HEK293T (cell line): ENCODE measurements at regions not wholly inside any gene's neighbourhood (a gene's known extent, or its start where the extent isn't known, plus 50 kb on each side); places are given as distances from the start of the nearest gene placed in this dataset.
"Not testable (repeated sequence)": the region's sequence is repeated elsewhere in the genome, so short reads cannot be mapped to it uniquely, and the experiment has no call there.

Experiments
- CTCF ChIA-PET: fragments of 350-600 bp; formaldehyde crosslinking; extraction: SDS; loops from one replicate; lab custom pipeline; 2021; ENCODE audit warnings: antibody characterized with exemption, inconsistent platforms; lab: Yijun Ruan, JAX
- POLR2A ChIA-PET: fragments of 350-600 bp; formaldehyde crosslinking; extraction: SDS; loops from one replicate; lab custom pipeline; 2020; ENCODE audit warnings: antibody characterized with exemption, inconsistent platforms; lab: Yijun Ruan, JAX
- DNase-seq: peaks from one replicate; pipeline ENCODE4 v3.0.0; 2012; ENCODE audit warnings: mixed read lengths; ENCODE audit errors: extremely low spot score
- ARNT ChIP-seq: fragments of 450-650 bp; IDR thresholded peaks from 2 replicates; pipeline ENCODE4 v1.6.1; 2017; ENCODE audit warnings: mild to moderate bottlenecking
- BHLHE40 ChIP-seq: fragments of 450-650 bp; IDR thresholded peaks from 2 replicates; pipeline ENCODE4 v1.6.1; 2016; ENCODE audit warnings: mild to moderate bottlenecking, moderate library complexity, borderline replicate concordance
- CTBP1 ChIP-seq: fragments of 450-650 bp; IDR thresholded peaks from 2 replicates; pipeline ENCODE4 v1.6.1; 2016; ENCODE audit warnings: borderline replicate concordance
- ELF4 ChIP-seq: fragments of 450-650 bp; IDR thresholded peaks from 2 replicates; pipeline ENCODE4 v1.6.1; 2017; ENCODE audit warnings: antibody characterized with exemption
- FOXA1 ChIP-seq: fragments of 450-650 bp; IDR thresholded peaks from 2 replicates; pipeline ENCODE4 v1.6.1; 2016; ENCODE audit warnings: mild to moderate bottlenecking
- FOXK2 ChIP-seq: fragments of 450-650 bp; IDR thresholded peaks from 2 replicates; pipeline ENCODE4 v1.6.1; 2016; ENCODE audit warnings: mild to moderate bottlenecking
- FOXM1 ChIP-seq: fragments of 450-650 bp; IDR thresholded peaks from 2 replicates; pipeline ENCODE4 v1.6.1; 2017; ENCODE audit warnings: mild to moderate bottlenecking, borderline replicate concordance
- HDGF ChIP-seq: fragments of 450-650 bp; IDR thresholded peaks from 2 replicates; pipeline ENCODE4 v1.6.1; 2017; ENCODE audit warnings: antibody characterized with exemption, borderline replicate concordance
- L3MBTL2 ChIP-seq: fragments of 450-650 bp; conservative IDR thresholded peaks from 2 replicates; pipeline ENCODE4 v1.6.1; 2016; ENCODE audit warnings: mild to moderate bottlenecking
- LEF1 ChIP-seq: fragments of 450-650 bp; IDR thresholded peaks from 2 replicates; pipeline ENCODE4 v1.6.1; 2017; ENCODE audit warnings: mild to moderate bottlenecking, borderline replicate concordance
- NFRKB ChIP-seq: fragments of 450-650 bp; IDR thresholded peaks from 2 replicates; pipeline ENCODE4 v1.6.1; 2016; ENCODE audit warnings: mild to moderate bottlenecking, moderate library complexity
- SP1 ChIP-seq: fragments of 450-650 bp; IDR thresholded peaks from 2 replicates; pipeline ENCODE4 v1.6.1; 2017
- SUZ12 ChIP-seq: fragments of 450-650 bp; IDR thresholded peaks from 2 replicates; pipeline ENCODE4 v1.6.1; 2016; ENCODE audit warnings: mild to moderate bottlenecking
- TARDBP ChIP-seq: fragments of 450-650 bp; IDR thresholded peaks from 2 replicates; pipeline ENCODE4 v1.6.1; 2016
- ZNF384 ChIP-seq: fragments of 450-650 bp; IDR thresholded peaks from 2 replicates; pipeline ENCODE4 v1.6.1; 2016
- TF ChIP-seq, protein P1 (sequence below): fragments of 450-650 bp; IDR thresholded peaks from 2 replicates; pipeline ENCODE4 v1.6.1; 2016

DNA sequence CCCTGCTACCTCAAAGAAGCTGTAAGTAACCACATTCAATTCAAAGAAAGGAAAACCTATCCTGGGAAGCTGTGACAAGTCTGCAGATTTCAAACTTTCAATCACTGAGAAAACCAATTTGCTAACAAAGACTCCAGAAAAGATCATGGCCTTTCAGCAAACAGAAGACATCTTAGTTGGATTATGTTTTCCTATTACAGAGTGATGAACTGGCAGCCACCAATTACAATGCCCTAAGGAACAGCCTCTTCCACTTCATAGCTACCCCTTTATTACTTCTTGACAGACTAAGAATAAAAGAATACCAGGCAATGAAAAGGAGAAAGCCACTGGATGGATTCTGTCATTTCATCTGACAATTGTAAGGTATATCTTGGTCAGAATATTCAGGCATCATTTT is 128.2 kb upstream of the RASEF start:
- DNase-seq, result no peak
- TF ChIP-seq ZNF384 (no peak), ELF4 (no peak), ARNT (no peak), TARDBP (no peak), FOXM1 (no peak), SUZ12 (no peak), BHLHE40 (no peak), SP1 (no peak), CTBP1 (no peak), LEF1 (no peak), NFRKB (no peak), FOXK2 (no peak), L3MBTL2 (no peak)
- TF ChIP-seq, protein P1, sequence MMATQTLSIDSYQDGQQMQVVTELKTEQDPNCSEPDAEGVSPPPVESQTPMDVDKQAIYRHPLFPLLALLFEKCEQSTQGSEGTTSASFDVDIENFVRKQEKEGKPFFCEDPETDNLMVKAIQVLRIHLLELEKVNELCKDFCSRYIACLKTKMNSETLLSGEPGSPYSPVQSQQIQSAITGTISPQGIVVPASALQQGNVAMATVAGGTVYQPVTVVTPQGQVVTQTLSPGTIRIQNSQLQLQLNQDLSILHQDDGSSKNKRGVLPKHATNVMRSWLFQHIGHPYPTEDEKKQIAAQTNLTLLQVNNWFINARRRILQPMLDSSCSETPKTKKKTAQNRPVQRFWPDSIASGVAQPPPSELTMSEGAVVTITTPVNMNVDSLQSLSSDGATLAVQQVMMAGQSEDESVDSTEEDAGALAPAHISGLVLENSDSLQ, result no peak
- CTCF ChIA-PET, result no interaction called here
- POLR2A ChIA-PET, result no interaction called here

DNA sequence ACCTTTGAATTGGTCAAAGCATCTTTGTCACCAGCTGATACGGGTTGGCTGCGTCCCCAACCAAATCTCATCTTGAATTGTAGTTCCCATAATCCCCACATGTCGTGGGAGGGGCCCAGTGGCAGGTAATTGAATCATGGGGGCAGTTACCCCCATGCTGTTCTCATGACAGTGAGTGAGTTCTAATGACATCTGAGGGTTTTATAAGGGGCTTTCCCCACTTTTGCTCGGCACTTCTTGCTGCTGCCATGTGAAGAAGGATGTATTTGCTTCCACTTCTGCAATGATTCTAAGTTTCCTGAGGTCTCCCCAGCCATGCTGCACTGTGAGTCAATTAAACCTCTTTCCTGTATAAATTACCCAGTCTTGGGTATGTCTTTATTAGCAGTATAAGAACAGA is 126.1 kb upstream of the RASEF start:
- CTCF ChIA-PET, POLR2A ChIA-PET, DNase-seq: not testable (repeated sequence)

DNA sequence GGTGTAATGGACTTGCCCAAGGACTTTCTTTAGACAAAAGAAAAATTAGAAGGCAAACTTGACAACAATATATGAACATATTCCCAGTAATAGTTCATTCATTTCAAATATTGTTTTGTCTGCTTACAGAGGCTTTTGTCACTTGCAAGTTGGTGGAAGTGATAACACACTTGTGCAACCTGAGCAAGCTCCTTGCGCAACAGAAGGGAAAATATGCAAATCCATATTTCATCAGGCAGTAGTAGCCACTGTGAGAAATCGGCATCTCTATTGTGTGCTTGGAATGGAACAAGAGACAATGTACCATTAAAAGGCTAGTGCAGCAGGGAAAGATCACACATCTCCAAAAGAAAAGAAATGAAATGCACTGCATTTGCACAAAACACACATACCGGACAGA is 125.3 kb upstream of the RASEF start:
- DNase-seq, result no peak
- TF ChIP-seq HDGF, result no peak
- no peak for TF ChIP-seq SP1
- TF ChIP-seq NFRKB, result no peak
- no peak for TF ChIP-seq FOXA1
- no peak for TF ChIP-seq CTBP1
- CTCF ChIA-PET, result no interaction called here
- POLR2A ChIA-PET, result no interaction called here

DNA sequence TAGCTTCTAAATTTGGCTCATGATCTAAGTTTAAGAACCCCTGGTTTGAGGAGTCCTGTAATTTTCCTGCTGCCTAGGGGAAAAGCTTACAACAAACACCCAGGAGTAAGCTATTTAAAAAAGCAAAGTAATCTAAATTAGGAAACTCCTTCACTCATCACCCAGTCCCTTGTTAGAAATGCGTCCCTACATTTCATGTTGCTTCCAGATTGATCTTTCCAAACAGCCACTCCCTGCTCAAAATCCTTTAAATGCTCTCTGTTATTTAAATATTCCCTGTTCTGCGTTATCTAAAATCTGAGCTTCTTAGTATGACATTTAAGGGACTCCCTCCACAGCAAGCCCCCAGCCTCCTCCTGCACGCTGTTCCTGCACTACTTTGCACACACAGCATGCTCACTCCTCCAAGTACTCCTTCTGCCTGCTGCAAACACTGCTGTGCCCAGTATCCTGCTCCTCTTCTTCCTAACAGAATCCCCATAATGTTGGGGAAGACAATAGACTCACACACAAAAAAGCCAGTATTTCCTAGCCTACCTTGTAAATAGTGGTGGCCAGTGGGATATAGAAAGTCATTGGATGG is 123.3 kb upstream of the RASEF start:
- CTCF ChIA-PET, result no interaction called here
- no peak for TF ChIP-seq SP1
- TF ChIP-seq HDGF, result no peak
- no peak for TF ChIP-seq TARDBP
- no peak for TF ChIP-seq FOXK2
- no peak for TF ChIP-seq FOXA1
- TF ChIP-seq BHLHE40, result no peak
- TF ChIP-seq ZNF384, result no peak
- no peak for TF ChIP-seq ELF4
- TF ChIP-seq NFRKB, result no peak
- TF ChIP-seq, protein P1, result no peak
- TF ChIP-seq SUZ12, result no peak
- no peak for TF ChIP-seq CTBP1
- no peak for TF ChIP-seq FOXM1
- TF ChIP-seq L3MBTL2, result no peak
- no peak for TF ChIP-seq LEF1
- DNase-seq, result no peak
- POLR2A ChIA-PET, result no interaction called here

DNA sequence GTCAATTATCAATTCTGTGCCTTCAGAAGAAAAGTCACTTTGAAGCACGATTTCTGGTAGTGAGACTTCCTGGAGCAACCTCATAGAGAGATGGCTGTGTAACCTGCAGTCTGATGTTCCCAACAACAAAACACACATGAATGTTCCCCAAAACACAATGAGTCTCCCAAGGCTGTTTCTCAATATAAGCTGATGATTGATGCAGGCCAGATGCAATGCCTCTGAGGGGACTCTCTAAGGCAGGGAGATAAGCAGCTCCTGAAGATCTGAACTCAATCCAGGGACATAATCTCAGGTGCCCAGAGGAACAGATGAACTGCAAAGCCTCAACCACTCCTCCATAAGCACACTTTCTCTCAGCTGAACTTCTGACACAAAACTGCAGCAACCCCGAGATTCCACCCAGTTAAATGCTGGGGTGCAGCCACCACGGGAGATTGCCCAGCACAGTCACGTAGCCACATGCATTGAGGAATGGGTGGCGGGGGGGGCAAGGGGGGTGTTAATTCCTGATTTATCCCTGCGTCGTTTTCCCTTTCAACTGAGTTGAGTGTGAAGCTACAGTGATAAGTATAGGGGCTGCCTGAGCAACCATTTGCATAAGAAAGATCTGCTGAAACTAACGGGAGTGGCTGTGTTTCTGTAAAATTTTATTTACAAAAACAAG is 122.7 kb upstream of the RASEF start:
- no peak for DNase-seq
- ChIA-PET CTCF (no interaction called here), POLR2A (no interaction called here)
- TF ChIP-seq CTBP1 (no peak), SP1 (no peak), LEF1 (no peak), ARNT (no peak), BHLHE40 (no peak), FOXA1 (no peak), FOXK2 (no peak), TARDBP (no peak), SUZ12 (no peak), NFRKB (no peak), FOXM1 (no peak), HDGF (no peak), ZNF384 (no peak), ELF4 (no peak), L3MBTL2 (no peak)
- TF ChIP-seq, protein P1, result no peak

DNA sequence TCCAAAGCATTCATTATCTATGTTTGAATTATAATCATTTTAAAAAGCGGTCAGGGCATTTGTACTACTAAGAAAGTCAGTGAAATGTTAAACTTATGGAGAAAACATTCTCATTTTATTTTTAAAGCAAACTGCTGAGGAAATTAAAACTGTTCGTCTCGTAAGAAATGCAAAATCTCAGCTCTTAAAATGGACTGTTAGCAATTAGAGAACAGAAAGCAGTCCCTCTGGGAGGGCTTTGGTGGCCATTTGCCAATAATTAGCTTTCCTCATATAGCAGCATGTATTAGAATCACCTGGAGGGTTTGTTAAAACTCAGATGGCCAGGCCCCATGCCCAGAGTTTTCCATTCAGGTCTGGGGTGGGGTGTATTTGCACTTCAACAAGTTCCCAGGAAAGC is 120.7 kb upstream of the RASEF start:
- POLR2A ChIA-PET, result no interaction called here
- CTCF ChIA-PET, result interaction anchor here (0.6 kb wide), 1 partner anchor 283 kb away, joined by 3 read pairs; no protein-coding TSS in a partner anchor
- DNase-seq, result no peak
- TF ChIP-seq, protein P1, result no peak
- no peak for TF ChIP-seq FOXA1
- TF ChIP-seq TARDBP, result no peak
- TF ChIP-seq ELF4, result no peak
- TF ChIP-seq FOXK2, result no peak
- no peak for TF ChIP-seq NFRKB
- TF ChIP-seq CTBP1, result no peak
- no peak for TF ChIP-seq FOXM1
- TF ChIP-seq HDGF, result no peak
- TF ChIP-seq SP1, result no peak
- TF ChIP-seq ZNF384, result no peak
- TF ChIP-seq SUZ12, result no peak
- no peak for TF ChIP-seq L3MBTL2
- no peak for TF ChIP-seq BHLHE40
- no peak for TF ChIP-seq LEF1
- no peak for TF ChIP-seq ARNT
